ENCODE measurements at regions not wholly inside any gene's neighbourhood (a gene's known extent, or its start where the extent isn't known, plus 50 kb on each side); places are given as distances from the start of the nearest gene placed in this dataset.
"Not testable (repeated sequence)": the region's sequence is repeated elsewhere in the genome, so short reads cannot be mapped to it uniquely, and the experiment has no call there.

GRCh38 chr12:104906695-104907094 is 51.4 kb downstream of the SLC41A2 start:
- no peak for DNase-seq

GRCh38 chr12:104905446-104905845 is 52.6 kb downstream of the SLC41A2 start:
- not testable (repeated sequence) for DNase-seq

GRCh38 chr12:104903648-104904423 is 54.3 kb downstream of the SLC41A2 start:
- no peak for DNase-seq

- DNase-seq: no peak
Measured at GRCh38 chr12:104902125-104902524, 56.0 kb downstream of the SLC41A2 start.

- DNase-seq: no peak
Measured at GRCh38 chr12:104896710-104897109, 61.4 kb downstream of the SLC41A2 start.

- DNase-seq: no peak
Measured at GRCh38 chr12:104896146-104896545, 61.9 kb downstream of the SLC41A2 start.

GRCh38 chr12:104895415-104895814 is 62.7 kb downstream of the SLC41A2 start:
- no peak for DNase-seq

GRCh38 chr12:104890476-104891096 is 67.5 kb downstream of the SLC41A2 start:
- no peak for DNase-seq

- DNase-seq: no peak
Measured at GRCh38 chr12:104889735-104890134, 68.4 kb downstream of the SLC41A2 start.

GRCh38 chr12:104888892-104889291 is 69.2 kb downstream of the SLC41A2 start:
- no peak for DNase-seq

- no peak for DNase-seq
Measured at GRCh38 chr12:104888481-104888880, 69.6 kb downstream of the SLC41A2 start.

- DNase-seq: no peak
Measured at GRCh38 chr12:104887452-104887851, 70.6 kb downstream of the SLC41A2 start.

GRCh38 chr12:104886418-104887401 is 71.4 kb downstream of the SLC41A2 start:
- DNase-seq: no peak

- not testable (repeated sequence) for DNase-seq
Measured at GRCh38 chr12:104878858-104879257, 79.2 kb downstream of the SLC41A2 start.

- DNase-seq: peak in 24 of 56 donors; percentile 1 to 71 (median 7)
Measured at GRCh38 chr12:104877103-104877705, 80.9 kb downstream of the SLC41A2 start.

- no peak for DNase-seq
Measured at GRCh38 chr12:104873374-104873773, 84.7 kb downstream of the SLC41A2 start.

- DNase-seq: no peak
Measured at GRCh38 chr12:104870797-104871196, 87.3 kb downstream of the SLC41A2 start.

GRCh38 chr12:104866291-104866690 is 91.8 kb downstream of the SLC41A2 start:
- DNase-seq: no peak

GRCh38 chr12:104865080-104865479 is 93.0 kb downstream of the SLC41A2 start:
- DNase-seq: no peak

- no peak for DNase-seq
Measured at GRCh38 chr12:104864668-104865067, 93.4 kb downstream of the SLC41A2 start.

- no peak for DNase-seq
Measured at GRCh38 chr12:104863296-104863948, 94.7 kb downstream of the SLC41A2 start.

Data from nucleus accumbens (tissue), 56 donors.